ENCODE measurements at regions not wholly inside any gene's neighbourhood (a gene's known extent, or its start where the extent isn't known, plus 50 kb on each side); places are given as distances from the start of the nearest gene placed in this dataset.

- Histone ChIP-seq H2BK12ac (ENCODE audit: low read length in 2 of 2) (no peak overlapping the region), H2BK15ac (ENCODE audit: low read depth, poor library complexity, severe bottlenecking) (no peak overlapping the region), H3K4ac (ENCODE audit: low read depth in 1 of 2, low read length in 2 of 2) (no peak overlapping the region), H2BK120ac (ENCODE audit: low read depth, low read length) (no peak overlapping the region), H3K4me1 (ENCODE audit: control insufficient read depth, insufficient read depth, low read depth, low read length) (no peaks in the 10 kb centered on the region), H4K8ac (ENCODE audit: low read length) (no peak overlapping the region), H3K4me3 (ENCODE audit: insufficient read depth in 1 of 2, low read depth in 1 of 2, low read length in 2 of 2) (no peak overlapping the region), H3K14ac (ENCODE audit: low read length in 2 of 2) (no peak overlapping the region), H3K18ac (ENCODE audit: low read depth in 1 of 2, low read length in 2 of 2) (no peak overlapping the region), H2AFZ (ENCODE audit: low read depth, low read length) (no peak overlapping the region), H3K9ac (ENCODE audit: low read length) (no peak overlapping the region), H2BK5ac (ENCODE audit: low read depth, low read length, poor library complexity, severe bottlenecking) (no peak overlapping the region), H3K36me3 (ENCODE audit: control insufficient read depth in 1 of 2, insufficient read depth in 2 of 2, low read depth in 1 of 2, low read length in 2 of 2) (no peaks in the 10 kb centered on the region), H3K4me2 (ENCODE audit: low read length, poor library complexity, severe bottlenecking) (no peak overlapping the region), H3K27ac (ENCODE audit: low read length, poor library complexity, severe bottlenecking) (no peak overlapping the region), H2AK5ac (ENCODE audit: low read length, severe bottlenecking) (no peak overlapping the region), H3K79me1 (replicated peaks; ENCODE audit: low read length, poor library complexity, severe bottlenecking) (no peaks in the 10 kb centered on the region), H3K27me3 (ENCODE audit: control insufficient read depth in 1 of 2, insufficient read depth in 1 of 2, low read length in 2 of 2) (peaks cover 0 to 5% of the 10 kb centered on the region in 2 experiments), H4K91ac (ENCODE audit: low read length) (no peak overlapping the region), H3K9me3 (ENCODE audit: control insufficient read depth, low read length) (no peaks in the 10 kb centered on the region), H3K23ac (ENCODE audit: low read length in 2 of 2) (no peak overlapping the region)
- DNase-seq = no peak
- 95% methylated on average over 2 of the region's 2 CpGs for WGBS
These were observed 126.8 kb upstream of the USP15 start for GRCh38 chr12:62133440-62133839.

- H3K27ac ChIP-seq (ENCODE audit: low read length, poor library complexity, severe bottlenecking) = no peak overlapping the region
- no peak overlapping the region for H2AK5ac ChIP-seq (ENCODE audit: low read length, severe bottlenecking)
- no peak for DNase-seq
- no peak overlapping the region for H3K4ac ChIP-seq (ENCODE audit: low read depth in 1 of 2, low read length in 2 of 2)
- peaks cover 0 to 5% of the 10 kb centered on the region in 2 experiments for H3K27me3 ChIP-seq (ENCODE audit: control insufficient read depth in 1 of 2, insufficient read depth in 1 of 2, low read length in 2 of 2)
- H3K79me1 ChIP-seq (replicated peaks; ENCODE audit: low read length, poor library complexity, severe bottlenecking) = no peaks in the 10 kb centered on the region
- no peaks in the 10 kb centered on the region for H3K9me3 ChIP-seq (ENCODE audit: control insufficient read depth, low read length)
- no peak overlapping the region for H3K4me2 ChIP-seq (ENCODE audit: low read length, poor library complexity, severe bottlenecking)
- no peak overlapping the region for H3K18ac ChIP-seq (ENCODE audit: low read depth in 1 of 2, low read length in 2 of 2)
- H3K4me1 ChIP-seq (ENCODE audit: control insufficient read depth, insufficient read depth, low read depth, low read length) = no peaks in the 10 kb centered on the region
- H2AFZ ChIP-seq (ENCODE audit: low read depth, low read length) = no peak overlapping the region
- no peak overlapping the region for H4K91ac ChIP-seq (ENCODE audit: low read length)
- no peak overlapping the region for H2BK5ac ChIP-seq (ENCODE audit: low read depth, low read length, poor library complexity, severe bottlenecking)
- H3K14ac ChIP-seq (ENCODE audit: low read length in 2 of 2) = no peak overlapping the region
- H3K4me3 ChIP-seq (ENCODE audit: insufficient read depth in 1 of 2, low read depth in 1 of 2, low read length in 2 of 2) = no peak overlapping the region
- H2BK15ac ChIP-seq (ENCODE audit: low read depth, poor library complexity, severe bottlenecking) = no peak overlapping the region
- peak overlapping the region; percentile 5 for H3K9ac ChIP-seq (ENCODE audit: low read length)
- H4K8ac ChIP-seq (ENCODE audit: low read length) = no peak overlapping the region
- no peaks in the 10 kb centered on the region for H3K36me3 ChIP-seq (ENCODE audit: control insufficient read depth in 1 of 2, insufficient read depth in 2 of 2, low read depth in 1 of 2, low read length in 2 of 2)
- H3K23ac ChIP-seq (ENCODE audit: low read length in 2 of 2) = no peak overlapping the region
- 50% methylated on average over 1 of the region's 3 CpGs for WGBS
- H2BK120ac ChIP-seq (ENCODE audit: low read depth, low read length) = no peak overlapping the region
- no peak overlapping the region for H2BK12ac ChIP-seq (ENCODE audit: low read length in 2 of 2)
These were observed 124.5 kb upstream of the USP15 start for GRCh38 chr12:62135553-62136200.

DNA sequence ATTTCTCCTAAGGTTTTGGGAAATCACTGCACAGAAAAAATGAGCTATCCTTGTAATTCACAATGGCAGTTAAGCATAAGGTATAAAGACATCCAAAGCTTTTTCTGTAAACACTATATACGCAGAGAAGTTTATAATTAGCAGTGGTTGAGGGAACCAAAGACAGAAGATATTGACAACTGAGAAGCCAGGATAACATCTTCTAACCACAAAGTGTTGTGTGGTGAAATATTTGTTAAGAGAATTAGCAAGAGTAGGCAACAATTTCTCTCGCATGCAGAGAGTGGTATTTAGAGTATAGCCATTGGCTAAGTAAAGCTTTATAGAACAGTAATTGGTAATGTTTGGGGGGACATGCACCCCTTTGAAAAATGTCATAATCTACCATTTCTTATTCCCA lies 123.7 kb upstream of the USP15 start:
- H3K27me3 ChIP-seq (ENCODE audit: control insufficient read depth in 1 of 2, insufficient read depth in 1 of 2, low read length in 2 of 2) = peaks cover 0 to 5% of the 10 kb centered on the region in 2 experiments

GRCh38 chr12:62138527-62138926 lies 121.7 kb upstream of the USP15 start:
- H3K23ac ChIP-seq (ENCODE audit: low read length in 2 of 2) = no peak overlapping the region
- no peak overlapping the region for H2BK15ac ChIP-seq (ENCODE audit: low read depth, poor library complexity, severe bottlenecking)
- no peak for DNase-seq
- 86% methylated on average over 1 of the region's 2 CpGs for WGBS
- no peak overlapping the region for H3K18ac ChIP-seq (ENCODE audit: low read depth in 1 of 2, low read length in 2 of 2)
- no peak overlapping the region for H3K14ac ChIP-seq (ENCODE audit: low read length in 2 of 2)
- H3K4me3 ChIP-seq (ENCODE audit: insufficient read depth in 1 of 2, low read depth in 1 of 2, low read length in 2 of 2) = no peak overlapping the region
- H4K91ac ChIP-seq (ENCODE audit: low read length) = no peak overlapping the region
- H3K9ac ChIP-seq (ENCODE audit: low read length) = no peak overlapping the region
- no peak overlapping the region for H2BK12ac ChIP-seq (ENCODE audit: low read length in 2 of 2)
- H3K79me1 ChIP-seq (replicated peaks; ENCODE audit: low read length, poor library complexity, severe bottlenecking) = no peaks in the 10 kb centered on the region
- H2BK120ac ChIP-seq (ENCODE audit: low read depth, low read length) = no peak overlapping the region
- H3K4ac ChIP-seq (ENCODE audit: low read depth in 1 of 2, low read length in 2 of 2) = no peak overlapping the region
- H3K36me3 ChIP-seq (ENCODE audit: control insufficient read depth in 1 of 2, insufficient read depth in 2 of 2, low read depth in 1 of 2, low read length in 2 of 2) = no peaks in the 10 kb centered on the region
- no peak overlapping the region for H2AFZ ChIP-seq (ENCODE audit: low read depth, low read length)
- no peak overlapping the region for H3K4me2 ChIP-seq (ENCODE audit: low read length, poor library complexity, severe bottlenecking)
- peaks cover 0 to 5% of the 10 kb centered on the region in 2 experiments for H3K27me3 ChIP-seq (ENCODE audit: control insufficient read depth in 1 of 2, insufficient read depth in 1 of 2, low read length in 2 of 2)
- H3K27ac ChIP-seq (ENCODE audit: low read length, poor library complexity, severe bottlenecking) = no peak overlapping the region
- H2AK5ac ChIP-seq (ENCODE audit: low read length, severe bottlenecking) = no peak overlapping the region
- H4K8ac ChIP-seq (ENCODE audit: low read length) = no peak overlapping the region
- no peaks in the 10 kb centered on the region for H3K4me1 ChIP-seq (ENCODE audit: control insufficient read depth, insufficient read depth, low read depth, low read length)
- H2BK5ac ChIP-seq (ENCODE audit: low read depth, low read length, poor library complexity, severe bottlenecking) = no peak overlapping the region
- no peaks in the 10 kb centered on the region for H3K9me3 ChIP-seq (ENCODE audit: control insufficient read depth, low read length)

More for the DNA sequence above, 123.7 kb upstream of the USP15 start:
- no peak overlapping the region for H2AK5ac ChIP-seq (ENCODE audit: low read length, severe bottlenecking)
- H3K79me1 ChIP-seq (replicated peaks; ENCODE audit: low read length, poor library complexity, severe bottlenecking) = no peaks in the 10 kb centered on the region
- H2BK120ac ChIP-seq (ENCODE audit: low read depth, low read length) = no peak overlapping the region
- no peak overlapping the region for H3K23ac ChIP-seq (ENCODE audit: low read length in 2 of 2)
- no peak overlapping the region for H3K4ac ChIP-seq (ENCODE audit: low read depth in 1 of 2, low read length in 2 of 2)
- H3K4me3 ChIP-seq (ENCODE audit: insufficient read depth in 1 of 2, low read depth in 1 of 2, low read length in 2 of 2) = no peak overlapping the region
- H3K4me2 ChIP-seq (ENCODE audit: low read length, poor library complexity, severe bottlenecking) = no peak overlapping the region
- H3K36me3 ChIP-seq (ENCODE audit: control insufficient read depth in 1 of 2, insufficient read depth in 2 of 2, low read depth in 1 of 2, low read length in 2 of 2) = no peaks in the 10 kb centered on the region
- no peak overlapping the region for H2AFZ ChIP-seq (ENCODE audit: low read depth, low read length)
- no peak overlapping the region for H4K8ac ChIP-seq (ENCODE audit: low read length)
- no peak overlapping the region for H2BK5ac ChIP-seq (ENCODE audit: low read depth, low read length, poor library complexity, severe bottlenecking)
- no peak overlapping the region for H3K18ac ChIP-seq (ENCODE audit: low read depth in 1 of 2, low read length in 2 of 2)
- no peak for DNase-seq
- no peak overlapping the region for H4K91ac ChIP-seq (ENCODE audit: low read length)
- no peaks in the 10 kb centered on the region for H3K4me1 ChIP-seq (ENCODE audit: control insufficient read depth, insufficient read depth, low read depth, low read length)
- no peaks in the 10 kb centered on the region for H3K9me3 ChIP-seq (ENCODE audit: control insufficient read depth, low read length)
- no peak overlapping the region for H3K27ac ChIP-seq (ENCODE audit: low read length, poor library complexity, severe bottlenecking)
- H3K14ac ChIP-seq (ENCODE audit: low read length in 2 of 2) = no peak overlapping the region
- H3K9ac ChIP-seq (ENCODE audit: low read length) = no peak overlapping the region
- no peak overlapping the region for H2BK15ac ChIP-seq (ENCODE audit: low read depth, poor library complexity, severe bottlenecking)
- H2BK12ac ChIP-seq (ENCODE audit: low read length in 2 of 2) = no peak overlapping the region
- no CpG with 5 or more reads among the region's 2 CpGs for WGBS

All from mesenchymal stem cell (in vitro differentiated cells and primary cell).